Activated CD8-positive, alpha-beta T cell treated with anti-CD3 and anti-CD28 coated beads for 36 hours (primary cell): ENCODE measurements at regions not wholly inside any gene's neighbourhood (a gene's known extent, or its start where the extent isn't known, plus 50 kb on each side); places are given as distances from the start of the nearest gene placed in this dataset.
"Not testable (repeated sequence)": the region's sequence is repeated elsewhere in the genome, so short reads cannot be mapped to it uniquely, and the experiment has no call there.

Source experiments
- ATAC-seq: fragments of 200-7000 bp; cut with Tn5 transposase; one replicate; pipeline ENCODE4 v1.10.0; 2021; ENCODE audit warnings: mild to moderate bottlenecking, moderate library complexity
- CTCF ChIA-PET: fragments of 350-600 bp; sonication (Branson Sonifier 250); formaldehyde crosslinking; loops from one replicate; lab custom pipeline; 2021; ENCODE audit warnings: antibody characterized with exemption; lab: Charles Lee
- POLR2A ChIA-PET: fragments of 350-600 bp; sonication (Branson Sonifier 250); formaldehyde crosslinking; loops from one replicate; lab custom pipeline; 2021; ENCODE audit warnings: antibody characterized with exemption; lab: Charles Lee
- DNase-seq: peaks from one replicate; pipeline ENCODE4 v3.0.0-alpha.2; 2020
- H3K27ac Mint-ChIP-seq: one replicate; pipeline ENCODE4 v1.8.0; 2021; ENCODE audit warnings: mild to moderate bottlenecking, mixed read lengths
- H3K27me3 Mint-ChIP-seq: one replicate; pipeline ENCODE4 v1.8.0; 2021; ENCODE audit warnings: mixed read lengths
- H3K36me3 Mint-ChIP-seq: one replicate; pipeline ENCODE4 v1.8.0; 2021; ENCODE audit warnings: low read depth, mixed read lengths
- H3K4me1 Mint-ChIP-seq: one replicate; pipeline ENCODE4 v1.8.0; 2021; ENCODE audit warnings: low read depth, mixed read lengths
- H3K4me3 Mint-ChIP-seq: one replicate; pipeline ENCODE4 v1.8.0; 2021; ENCODE audit warnings: mild to moderate bottlenecking, moderate library complexity, mixed read lengths
- H3K9me3 Mint-ChIP-seq: one replicate; pipeline ENCODE4 v1.8.0; 2021; ENCODE audit warnings: mixed read lengths
- CTCF ChIP-seq: fragments of 200-600 bp; IDR thresholded peaks from one replicate; pipeline ENCODE4 v1.8.0; 2022; ENCODE audit warnings: antibody characterized with exemption, mild to moderate bottlenecking
- intact Hi-C: fragments of 100-400 bp; cut with micrococcal nuclease; formaldehyde crosslinking; loops from one replicate; pipeline ENCODE4 v1.10.0; 2022

- intact Hi-C loops, result no loop called here
- Mint-ChIP-seq H3K27me3 (peaks cover 11% of the 10 kb centered on the region), H3K4me3 (no peak overlapping the region), H3K9me3 (no peaks in the 10 kb centered on the region), H3K27ac (no peak overlapping the region), H3K36me3 (no peaks in the 10 kb centered on the region), H3K4me1 (no peaks in the 10 kb centered on the region)
- ATAC-seq, result no peak
- TF ChIP-seq CTCF, result no peak
- DNase-seq, result no peak
- CTCF ChIA-PET, result no interaction called here
- POLR2A ChIA-PET, result no interaction called here
Observed at GRCh38 chr6:163698086-163698485, 283.6 kb downstream of the QKI start.

GRCh38 chr6:163696311-163696710 lies 281.8 kb downstream of the QKI start:
- CTCF ChIA-PET, H3K27ac Mint-ChIP-seq, ATAC-seq, intact Hi-C loops, H3K9me3 Mint-ChIP-seq, H3K4me1 Mint-ChIP-seq, DNase-seq, H3K36me3 Mint-ChIP-seq, H3K4me3 Mint-ChIP-seq: not testable (repeated sequence)
- POLR2A ChIA-PET, result interaction anchor here (0.5 kb wide), 1 partner anchor 141 kb away, joined by 3 read pairs; no protein-coding TSS in a partner anchor
- peaks cover 11% of the 10 kb centered on the region for H3K27me3 Mint-ChIP-seq

GRCh38 chr6:163695414-163695864 lies 280.9 kb downstream of the QKI start:
- ATAC-seq (no peak), DNase-seq (no peak)
- H3K4me1 Mint-ChIP-seq, result no peaks in the 10 kb centered on the region
- H3K36me3 Mint-ChIP-seq, result no peaks in the 10 kb centered on the region
- intact Hi-C loops, result no loop called here
- no peak overlapping the region for H3K4me3 Mint-ChIP-seq
- TF ChIP-seq CTCF, result no peak
- H3K9me3 Mint-ChIP-seq, result no peaks in the 10 kb centered on the region
- ChIA-PET CTCF (no interaction called here), POLR2A (no interaction called here)
- H3K27me3 Mint-ChIP-seq, result peaks cover 11% of the 10 kb centered on the region
- H3K27ac Mint-ChIP-seq, result no peak overlapping the region

GRCh38 chr6:163694988-163695398 lies 280.5 kb downstream of the QKI start:
- POLR2A ChIA-PET, result no interaction called here
- DNase-seq (no peak), ATAC-seq (no peak)
- Mint-ChIP-seq H3K27ac (no peak overlapping the region), H3K36me3 (no peaks in the 10 kb centered on the region), H3K4me3 (no peak overlapping the region), H3K9me3 (no peaks in the 10 kb centered on the region), H3K27me3 (peaks cover 11% of the 10 kb centered on the region), H3K4me1 (no peaks in the 10 kb centered on the region)
- intact Hi-C loops, result no loop called here
- TF ChIP-seq CTCF, result no peak
- CTCF ChIA-PET, result no interaction called here

- POLR2A ChIA-PET, result interaction anchor here (0.6 kb wide), 1 partner anchor 68 kb away, joined by 3 read pairs; no protein-coding TSS in a partner anchor
- no peaks in the 10 kb centered on the region for H3K9me3 Mint-ChIP-seq
- no peaks in the 10 kb centered on the region for H3K36me3 Mint-ChIP-seq
- CTCF ChIA-PET, result no interaction called here
- H3K4me1 Mint-ChIP-seq, result no peaks in the 10 kb centered on the region
- peaks cover 11% of the 10 kb centered on the region for H3K27me3 Mint-ChIP-seq
- no peak for DNase-seq
- no peak for TF ChIP-seq CTCF
- no peak overlapping the region for H3K27ac Mint-ChIP-seq
- no peak for ATAC-seq
- intact Hi-C loops, result no loop called here
- H3K4me3 Mint-ChIP-seq, result no peak overlapping the region
Observed at GRCh38 chr6:163694072-163694471, 279.6 kb downstream of the QKI start.

- Mint-ChIP-seq H3K36me3 (no peaks in the 10 kb centered on the region), H3K9me3 (no peaks in the 10 kb centered on the region), H3K4me1 (no peaks in the 10 kb centered on the region), H3K27ac (no peak overlapping the region), H3K4me3 (no peak overlapping the region), H3K27me3 (peaks cover 6% of the 10 kb centered on the region)
- ChIA-PET CTCF (no interaction called here), POLR2A (no interaction called here)
- ATAC-seq (no peak), DNase-seq (no peak)
- no peak for TF ChIP-seq CTCF
- intact Hi-C loops, result no loop called here
Observed at GRCh38 chr6:163691049-163691448, 276.5 kb downstream of the QKI start.
